GM23248 (cell line): ENCODE measurements at regions not wholly inside any gene's neighbourhood (a gene's known extent, or its start where the extent isn't known, plus 50 kb on each side); places are given as distances from the start of the nearest gene placed in this dataset.

Experiments used
- EZH2 ChIP-seq: fragments of 200-600 bp; sonication (generic); IDR thresholded peaks from 2 replicates; pipeline ENCODE4 v1.6.1; 2018; ENCODE audit warnings: antibody characterized with exemption, mild to moderate bottlenecking; ENCODE audit not compliant: insufficient read depth, poor library complexity, severe bottlenecking
- EZH2phosphoT487 ChIP-seq: fragments of 200-600 bp; sonication (generic); IDR thresholded peaks from 2 replicates; pipeline ENCODE4 v1.6.1; 2018; ENCODE audit warnings: antibody characterized with exemption, moderate library complexity, mild to moderate bottlenecking, low read depth; ENCODE audit not compliant: insufficient read depth

DNA sequence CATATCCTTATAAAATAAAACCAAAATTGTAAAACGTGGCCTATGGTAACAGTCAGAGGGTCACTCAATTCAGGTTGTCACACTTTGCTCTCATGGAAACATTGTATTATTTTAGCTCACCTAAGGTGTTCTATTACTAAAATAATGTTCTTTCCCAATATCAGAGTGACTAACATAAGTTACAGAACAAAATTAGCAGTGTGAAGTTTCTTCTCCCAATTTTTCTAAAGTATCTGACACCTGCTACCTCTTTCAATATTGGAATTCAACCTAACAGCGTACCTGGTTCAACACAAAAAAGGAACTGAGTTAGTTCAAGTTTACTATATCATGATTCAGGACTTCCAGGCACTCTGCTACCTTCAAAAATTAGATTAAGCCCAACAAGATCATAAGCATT is 190.4 kb downstream of the ZEB2 start:
- TF ChIP-seq EZH2phosphoT487 (no peak), EZH2 (no peak)
